HG02852 (cell line): ENCODE measurements at regions not wholly inside any gene's neighbourhood (a gene's known extent, or its start where the extent isn't known, plus 50 kb on each side); places are given as distances from the start of the nearest gene placed in this dataset.
"Not testable (repeated sequence)": the region's sequence is repeated elsewhere in the genome, so short reads cannot be mapped to it uniquely, and the experiment has no call there.

Experiments used
- ATAC-seq: cut with Tn5 transposase; IDR thresholded peaks from one replicate; pipeline ENCODE4 v1.9.1; 2021; ENCODE audit warnings: mild to moderate bottlenecking, moderate library complexity; ENCODE audit not compliant: unreplicated experiment

DNA sequence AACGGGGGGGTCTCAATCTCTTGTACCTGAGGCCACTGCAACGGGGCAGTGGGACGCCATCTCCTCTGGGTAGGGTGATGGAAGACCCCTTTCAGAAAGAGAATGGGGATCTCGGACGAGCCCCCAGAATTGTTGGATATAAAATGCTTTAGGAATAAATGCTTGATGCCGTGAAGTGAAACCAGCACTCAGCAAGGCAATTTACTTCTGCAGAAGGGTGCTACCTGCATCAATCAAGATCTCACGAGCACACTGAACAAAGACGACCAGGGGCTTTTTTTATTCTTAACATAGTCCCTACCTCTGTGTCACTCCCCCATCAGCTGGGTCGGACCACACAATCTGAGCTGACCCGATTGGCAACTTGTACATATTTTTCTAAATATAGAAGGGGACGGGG, 203.6 kb upstream of the TBX18 start:
- ATAC-seq, result no peak

DNA sequence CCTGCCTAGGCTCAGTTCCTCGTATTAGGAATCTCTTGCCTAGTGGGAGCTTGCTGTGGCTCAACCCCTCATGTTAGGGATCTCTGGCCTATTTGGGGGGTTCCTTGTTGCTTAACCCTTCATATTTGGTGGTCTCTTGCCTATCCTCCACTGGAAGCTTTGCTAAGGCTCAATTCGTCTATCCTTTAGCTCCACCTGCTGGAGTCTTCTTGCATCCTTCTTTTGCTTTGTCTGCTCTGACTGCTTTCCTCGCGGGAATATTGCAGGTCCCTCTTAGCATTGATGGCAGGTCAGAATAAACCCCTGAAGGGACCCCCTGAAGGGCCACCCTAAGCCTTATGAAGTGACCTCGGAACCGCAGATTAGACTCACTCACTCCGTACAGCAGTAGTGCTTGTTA, 203.0 kb upstream of the TBX18 start:
- no peak for ATAC-seq

DNA sequence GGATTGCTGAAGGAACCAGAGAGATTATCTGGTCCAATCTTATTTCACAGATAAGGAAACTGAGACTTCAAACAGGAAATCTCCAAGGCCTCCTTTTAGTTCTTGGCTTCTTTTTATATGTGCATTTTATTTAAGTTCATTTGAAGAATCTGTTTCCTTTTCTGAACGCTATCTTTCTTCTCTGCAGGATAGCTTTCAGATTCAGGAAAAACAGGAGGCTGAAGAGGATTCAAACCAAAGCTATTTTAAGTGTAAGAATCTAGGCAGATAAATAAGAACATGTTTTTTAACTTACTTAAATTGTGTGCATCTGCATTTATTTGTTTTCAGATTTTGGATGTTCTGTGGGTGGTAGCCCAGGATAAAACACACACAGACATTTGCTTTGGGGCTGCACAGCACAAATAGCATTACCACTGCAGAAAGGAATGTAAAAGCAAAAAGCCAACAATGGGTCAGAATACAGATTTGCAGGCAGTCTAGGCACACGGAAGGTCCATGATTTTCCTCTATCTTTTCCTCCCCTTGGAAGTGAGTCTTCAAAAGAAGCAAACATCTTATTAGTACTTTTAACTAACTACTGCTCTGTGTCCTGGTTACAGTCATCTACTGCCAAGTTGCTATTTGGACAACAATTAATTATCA, 188.8 kb upstream of the TBX18 start:
- no peak for ATAC-seq

DNA sequence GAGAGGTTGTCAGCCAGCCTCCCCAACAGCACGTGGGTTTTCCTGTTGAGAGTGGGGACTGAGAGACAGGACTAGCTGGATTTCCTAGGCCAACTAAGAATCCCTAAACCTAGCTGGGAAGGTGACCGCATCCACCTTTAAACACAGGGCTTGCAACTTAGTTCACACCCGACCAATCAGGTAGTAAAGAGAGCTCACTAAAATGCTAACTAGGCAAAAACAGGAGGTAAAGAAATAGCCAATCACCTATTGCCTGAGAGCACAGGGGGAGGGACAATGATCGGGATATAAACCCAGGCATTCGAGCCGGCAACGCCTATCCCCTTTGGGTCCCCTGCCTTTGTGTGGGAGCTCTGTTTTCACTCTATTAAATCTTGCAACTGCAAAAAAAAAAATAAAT, 180.5 kb upstream of the TBX18 start:
- not testable (repeated sequence) for ATAC-seq

DNA sequence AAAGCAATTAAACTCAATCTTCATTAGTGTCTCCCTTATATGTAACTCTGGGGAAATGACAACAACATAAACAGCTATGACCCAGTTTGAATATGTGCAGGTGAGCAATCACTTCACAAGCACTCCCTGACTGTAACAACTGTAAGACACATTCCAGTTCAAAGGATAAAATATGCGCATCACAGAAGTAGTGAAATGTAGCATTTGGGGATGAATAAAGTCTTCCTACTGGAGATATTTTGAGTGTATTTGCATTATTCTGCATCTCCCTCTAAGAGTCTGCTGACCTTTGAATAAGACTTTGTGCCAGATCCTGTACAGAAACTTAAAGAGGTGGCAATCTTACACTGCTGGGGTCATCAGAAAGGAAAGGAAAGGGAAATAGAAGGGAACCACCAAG, 179.5 kb upstream of the TBX18 start:
- ATAC-seq, result no peak

DNA sequence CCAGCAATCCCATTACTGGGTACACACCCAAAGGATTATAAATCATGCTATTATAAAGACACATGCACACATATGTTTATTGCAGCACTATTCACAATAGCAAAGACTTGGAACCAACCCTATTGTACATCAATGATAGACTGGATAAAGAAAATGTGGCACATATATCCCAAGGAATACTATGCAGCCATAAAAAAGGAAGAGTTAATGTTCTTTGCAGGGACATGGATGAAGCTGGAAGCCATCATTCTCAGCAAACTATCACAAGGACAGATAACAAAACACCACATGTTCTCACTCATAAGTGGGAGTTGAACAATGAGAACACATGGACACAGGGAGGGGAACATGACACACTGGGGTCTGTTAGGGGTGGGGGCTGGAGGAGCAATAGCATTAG, 177.2 kb upstream of the TBX18 start:
- ATAC-seq, result not testable (repeated sequence)

DNA sequence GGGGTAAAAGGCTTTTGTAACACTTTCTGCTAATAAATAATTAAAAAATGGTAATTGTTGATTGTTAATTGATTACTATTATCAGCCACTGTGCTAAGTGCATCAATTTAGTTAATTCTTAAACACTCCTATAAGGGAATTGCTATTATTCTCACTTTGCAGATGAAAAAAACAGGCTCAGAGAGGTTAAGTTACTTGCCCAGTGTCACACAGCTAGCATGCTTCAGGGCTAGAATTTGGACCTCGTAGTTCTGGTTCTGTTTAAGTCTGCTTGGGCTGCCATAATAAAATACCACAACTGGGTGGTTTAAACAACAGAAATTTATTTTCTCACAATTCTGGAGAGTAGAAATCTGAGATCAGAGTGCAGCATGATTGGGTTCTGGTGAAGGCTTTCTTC, 164.8 kb upstream of the TBX18 start:
- no peak for ATAC-seq

DNA sequence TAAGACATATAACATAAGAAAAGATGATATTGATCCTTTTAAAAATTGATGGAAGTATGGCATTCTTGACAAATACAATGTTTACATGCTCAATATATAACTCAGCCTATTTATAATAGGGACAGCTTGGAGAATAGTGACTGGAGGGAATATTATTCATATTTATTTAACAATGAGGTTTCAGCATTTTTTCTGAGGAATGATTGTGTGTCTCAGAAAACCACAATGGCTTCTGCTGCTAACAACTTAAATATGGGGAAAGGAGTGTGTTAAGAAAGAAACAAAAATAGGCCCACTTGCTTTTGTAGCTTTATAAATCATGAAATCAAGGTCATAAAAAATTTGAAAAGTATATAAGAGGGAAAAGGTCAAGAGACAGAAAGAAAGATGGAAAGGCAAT, 163.2 kb upstream of the TBX18 start:
- ATAC-seq, result no peak

DNA sequence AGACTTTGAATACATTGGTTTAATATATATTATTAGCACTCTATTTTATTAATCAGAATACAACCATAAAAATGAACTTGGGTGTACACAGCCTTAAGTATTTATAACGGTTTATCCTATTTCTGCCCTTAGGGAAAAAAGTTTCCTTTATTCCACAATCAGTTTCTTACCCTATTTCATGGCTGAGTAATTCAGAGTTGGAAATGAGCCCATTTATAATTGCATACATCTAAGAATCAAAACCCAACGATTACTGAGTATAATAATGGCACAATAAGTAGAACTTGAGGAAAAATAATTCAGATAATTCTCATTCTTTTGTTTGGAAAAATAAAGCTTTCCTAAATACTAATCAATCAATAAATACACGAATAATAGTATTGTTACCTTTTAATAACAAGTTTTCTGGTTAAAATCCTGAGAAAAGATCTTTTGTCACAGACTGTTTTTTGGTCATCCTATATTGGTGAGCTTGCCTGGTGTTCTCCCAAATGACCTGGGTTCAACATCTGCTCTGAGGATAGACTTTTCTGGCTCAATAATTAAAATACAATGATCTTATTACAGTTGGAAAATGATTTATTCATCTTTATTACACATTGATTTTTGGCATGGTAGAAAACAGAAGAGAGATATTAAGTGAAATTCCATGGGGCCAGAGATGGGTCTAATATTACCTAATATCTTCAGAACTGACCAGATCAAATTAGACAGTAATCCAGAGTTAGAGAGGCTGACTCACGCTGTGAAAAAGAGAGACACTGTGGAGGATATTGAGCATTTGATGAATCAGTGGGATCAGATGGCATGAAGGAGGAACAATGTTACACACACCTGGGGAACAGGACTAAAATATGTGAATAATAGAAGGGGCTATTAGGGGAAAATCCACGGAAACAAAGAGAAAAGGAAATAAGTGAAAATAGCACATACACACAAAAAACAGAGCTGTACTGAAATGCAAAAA, 162.1 kb upstream of the TBX18 start:
- ATAC-seq, result no peak

DNA sequence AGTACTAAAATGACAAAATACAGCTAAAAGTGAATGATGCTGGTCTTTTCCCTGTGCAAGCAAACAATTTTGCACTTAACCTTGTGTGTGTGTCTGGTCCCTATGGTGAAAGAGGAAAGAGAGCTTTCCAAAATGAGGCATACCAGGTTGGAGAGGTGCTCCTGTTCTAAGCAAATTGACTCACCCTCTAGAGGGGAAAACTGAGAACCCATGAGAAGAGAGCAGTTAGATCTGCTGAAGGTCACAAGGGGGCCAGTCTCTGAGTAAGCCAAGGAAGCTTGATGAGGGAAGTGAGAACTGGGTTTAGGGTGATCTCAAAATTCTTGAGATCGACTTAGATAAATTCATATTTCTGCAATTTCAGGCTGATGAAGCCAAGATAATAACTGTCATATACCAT, 157.5 kb upstream of the TBX18 start:
- no peak for ATAC-seq

DNA sequence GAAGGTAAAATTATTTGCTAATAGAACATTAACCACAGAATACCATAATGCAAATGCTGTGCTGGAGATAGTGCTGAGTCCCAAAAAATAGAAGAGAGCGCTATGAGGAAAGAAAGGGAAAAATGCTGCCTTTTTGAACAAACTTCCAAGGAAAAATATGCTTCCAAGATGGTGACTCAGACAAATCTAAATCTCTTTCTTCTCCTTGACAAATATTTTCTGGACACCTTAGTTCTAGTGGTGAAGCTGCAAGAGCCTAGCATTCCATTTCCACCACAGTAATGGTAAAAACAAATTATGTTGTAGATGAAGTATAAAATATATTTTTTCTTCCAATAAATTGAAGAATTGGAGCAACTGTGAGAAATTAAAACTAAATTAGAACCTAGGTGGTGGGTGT, 155.6 kb upstream of the TBX18 start:
- ATAC-seq, result no peak

DNA sequence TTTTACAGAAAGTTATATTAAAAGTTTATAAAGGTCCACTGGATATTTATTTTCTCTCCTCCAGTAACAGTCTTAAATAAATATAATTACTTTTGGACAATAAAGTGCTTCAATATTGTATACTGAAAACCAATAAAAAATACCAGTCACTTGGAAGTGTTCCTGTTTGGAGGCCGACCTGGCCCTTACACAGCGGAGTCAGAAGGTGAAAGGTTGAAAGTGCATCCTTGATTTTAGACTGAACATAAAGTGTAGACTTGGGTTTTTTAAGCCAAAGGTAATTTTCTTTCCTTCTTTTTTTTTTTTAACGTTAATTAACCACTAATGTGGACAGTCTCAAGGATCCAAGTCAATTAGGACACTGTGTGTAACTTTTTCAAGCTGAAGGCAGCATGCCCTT, 152.3 kb upstream of the TBX18 start:
- ATAC-seq, result no peak

DNA sequence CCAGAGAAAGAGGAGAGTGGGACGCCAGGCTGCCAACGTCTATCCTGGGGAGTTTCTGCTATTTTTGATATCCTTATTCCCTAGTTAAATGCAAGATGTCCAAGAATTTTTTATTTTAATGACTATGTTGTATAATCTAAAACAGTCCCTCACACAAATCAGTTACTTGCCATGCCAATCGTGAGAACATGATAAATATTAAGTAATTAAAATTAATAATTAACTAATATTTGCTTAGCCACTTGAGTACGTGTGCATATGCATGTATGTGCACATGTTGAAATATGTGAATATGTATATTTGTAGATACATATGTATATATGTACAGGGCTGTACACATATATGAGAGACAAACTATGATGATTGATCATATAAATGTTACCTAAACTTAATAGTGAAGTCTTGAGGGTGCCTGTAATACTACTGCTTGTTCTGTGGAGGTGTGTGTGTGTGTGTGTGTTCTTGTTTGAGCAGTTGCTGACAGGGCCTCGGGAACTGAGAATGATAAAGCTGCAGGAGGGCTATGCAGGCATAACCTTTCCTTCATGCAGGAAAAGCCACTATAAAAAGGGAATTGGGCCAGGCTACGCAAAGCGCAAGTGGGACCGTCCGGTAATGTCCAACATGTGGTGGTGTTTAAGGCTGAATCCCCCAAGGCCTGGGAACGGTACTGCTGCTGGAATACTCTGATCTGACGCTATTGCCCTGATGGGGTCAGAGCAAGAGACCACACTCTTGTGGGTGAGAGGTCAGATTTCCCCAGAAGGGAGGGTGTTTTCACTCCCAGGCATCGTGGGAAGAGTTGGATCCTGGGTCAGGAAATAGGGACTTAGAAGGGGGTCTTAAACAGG, 148.3 kb upstream of the TBX18 start:
- no peak for ATAC-seq

DNA sequence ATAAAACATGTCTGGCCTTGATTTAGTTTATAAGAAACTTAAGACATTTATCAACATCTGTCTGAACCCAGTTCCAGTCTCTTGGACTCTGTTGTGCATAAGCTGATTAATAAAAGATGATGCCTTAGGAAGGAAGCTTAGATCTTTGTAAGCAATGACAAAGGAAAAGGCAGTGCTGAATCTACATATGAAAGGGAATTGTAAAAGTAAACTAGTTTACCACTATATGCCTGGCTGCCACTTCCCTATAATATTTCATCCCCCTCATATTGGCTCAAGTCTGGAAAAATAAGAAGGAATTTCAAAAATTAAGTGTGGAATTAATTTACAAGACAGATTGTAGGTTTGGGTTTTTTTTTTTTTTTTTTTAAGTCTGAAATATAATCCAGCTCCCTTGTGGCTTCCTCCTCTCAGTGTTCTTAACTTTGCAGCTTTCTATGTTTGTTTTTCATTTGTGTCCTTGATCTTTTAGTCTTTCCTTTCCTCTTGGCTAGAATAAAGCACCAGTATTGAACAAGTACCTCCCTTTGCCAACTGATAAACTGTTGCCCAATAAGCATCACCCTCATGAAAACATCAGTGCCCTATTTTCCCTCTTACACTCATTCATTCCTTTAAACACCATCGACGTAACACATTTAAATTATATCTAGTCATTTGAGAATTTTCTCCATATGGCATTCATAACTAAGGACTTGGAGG, 146.7 kb upstream of the TBX18 start:
- ATAC-seq, result no peak

DNA sequence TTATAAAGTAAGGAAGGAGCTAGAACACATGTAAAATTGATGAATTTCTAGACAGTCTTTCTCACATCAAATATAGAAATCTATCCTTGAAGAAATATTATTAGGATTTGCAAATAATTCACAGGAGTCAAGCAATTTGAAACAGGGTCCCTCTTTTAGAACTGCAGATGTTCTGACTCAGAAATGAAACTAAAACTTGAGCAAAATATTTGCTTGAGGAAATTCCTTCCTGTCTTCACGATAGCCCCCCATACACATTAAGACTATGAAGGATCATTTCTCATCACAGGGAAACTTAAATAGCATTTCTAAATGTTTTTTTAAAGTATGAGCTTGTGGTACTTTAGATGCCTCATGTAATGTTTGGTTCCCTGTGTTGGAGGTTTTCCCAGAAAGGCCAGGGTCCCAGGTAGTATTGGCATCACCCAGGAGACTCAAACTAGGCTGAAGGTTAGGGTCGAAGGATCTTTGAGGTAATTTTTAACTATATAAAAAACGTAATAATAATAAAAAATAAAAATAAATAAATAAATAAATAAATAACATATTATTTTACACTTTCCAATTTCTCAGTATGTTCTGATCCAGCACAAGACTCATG, 144.0 kb upstream of the TBX18 start:
- ATAC-seq, result no peak

DNA sequence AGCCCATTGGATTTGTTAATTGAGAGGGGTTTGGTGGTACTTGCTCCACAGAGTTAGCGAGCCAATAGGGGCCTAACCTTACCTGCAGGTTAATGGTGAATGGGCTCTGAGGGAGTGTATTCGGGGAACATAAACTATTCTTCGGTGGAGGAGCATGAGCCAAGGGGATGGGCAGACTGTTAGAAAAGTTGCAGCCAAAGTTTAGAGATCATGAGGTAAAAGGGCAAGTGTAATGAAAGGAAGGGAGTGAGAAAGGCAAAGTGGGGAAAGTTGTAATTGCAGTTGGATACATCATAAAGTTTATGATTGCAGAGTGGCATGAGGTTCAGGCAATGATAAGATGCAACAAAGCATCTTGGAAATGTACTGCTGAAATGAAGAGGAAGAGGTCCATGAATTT, 142.1 kb upstream of the TBX18 start:
- ATAC-seq, result no peak

DNA sequence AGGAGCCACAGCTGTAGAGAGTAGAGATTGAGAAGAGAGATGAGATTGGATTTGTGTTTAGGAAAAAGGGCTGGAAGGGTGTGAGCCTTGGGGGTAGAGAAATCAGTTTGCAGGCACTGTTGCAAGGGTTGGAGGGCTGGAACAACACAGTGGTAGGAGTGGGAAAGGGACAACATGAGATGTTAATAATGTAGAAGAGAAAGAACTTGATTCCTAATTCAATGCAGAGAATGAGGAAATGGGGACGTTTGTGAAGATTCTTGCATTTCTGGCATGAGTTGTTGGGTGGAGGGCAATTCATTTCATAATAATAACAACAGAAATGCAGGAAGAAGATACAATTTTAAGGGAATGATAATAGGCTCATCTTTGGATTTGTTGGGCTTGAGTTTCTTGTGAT, 141.4 kb upstream of the TBX18 start:
- no peak for ATAC-seq

DNA sequence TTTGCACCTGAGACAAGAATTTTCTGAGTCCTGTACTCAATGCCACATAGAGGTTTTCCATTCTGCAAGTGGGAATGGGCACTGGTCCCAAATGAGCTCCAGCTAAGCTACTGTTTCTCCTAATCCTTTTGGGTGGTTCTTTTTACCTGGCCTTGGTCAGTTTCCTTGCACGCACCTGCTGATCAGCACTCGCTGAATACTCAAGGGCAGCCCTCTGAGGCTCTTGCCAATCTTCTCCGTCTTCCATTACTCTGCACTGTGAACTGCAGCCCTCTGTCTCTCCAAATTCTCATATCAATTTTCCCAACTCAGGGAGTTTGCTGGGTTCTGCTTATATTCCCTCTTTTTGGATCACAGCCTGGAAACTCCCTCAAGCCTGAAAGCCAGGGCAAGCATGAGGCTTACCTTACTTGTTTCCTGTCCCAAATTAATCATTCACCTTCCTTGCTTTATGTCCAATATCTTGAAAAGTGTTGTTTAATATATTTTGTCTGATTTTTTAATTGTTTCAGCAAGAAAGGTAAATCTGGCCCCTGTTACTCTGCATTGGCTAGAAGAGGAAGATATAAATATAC, 138.0 kb upstream of the TBX18 start:
- ATAC-seq, result no peak

DNA sequence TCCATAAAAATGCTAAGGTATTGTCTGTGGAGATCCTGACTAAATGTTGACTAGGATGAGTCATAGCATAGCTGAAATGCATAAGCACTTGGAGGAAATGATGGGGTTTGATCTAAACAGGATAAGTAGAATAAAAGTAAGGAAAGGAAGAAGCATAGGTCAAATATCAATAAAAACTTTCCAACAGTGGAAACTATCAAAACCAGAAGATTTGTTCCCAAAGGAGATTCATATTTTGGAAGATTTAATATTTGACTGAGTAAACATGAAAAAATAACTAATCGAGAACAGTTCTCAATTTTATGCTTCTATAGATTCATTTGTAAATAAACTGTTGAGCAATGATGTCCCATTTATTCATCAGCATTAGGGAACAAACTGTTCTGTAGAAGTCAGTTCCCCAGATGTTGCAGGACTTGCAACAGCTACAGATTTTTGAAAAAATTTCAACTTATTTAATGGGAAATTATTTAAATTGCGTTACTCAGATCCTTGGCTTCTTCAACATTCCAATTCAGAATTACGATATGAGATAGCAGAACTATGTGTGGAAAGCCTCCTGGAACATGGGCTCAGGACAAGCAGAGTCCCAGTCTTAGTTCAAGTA, 133.7 kb upstream of the TBX18 start:
- ATAC-seq, result no peak

DNA sequence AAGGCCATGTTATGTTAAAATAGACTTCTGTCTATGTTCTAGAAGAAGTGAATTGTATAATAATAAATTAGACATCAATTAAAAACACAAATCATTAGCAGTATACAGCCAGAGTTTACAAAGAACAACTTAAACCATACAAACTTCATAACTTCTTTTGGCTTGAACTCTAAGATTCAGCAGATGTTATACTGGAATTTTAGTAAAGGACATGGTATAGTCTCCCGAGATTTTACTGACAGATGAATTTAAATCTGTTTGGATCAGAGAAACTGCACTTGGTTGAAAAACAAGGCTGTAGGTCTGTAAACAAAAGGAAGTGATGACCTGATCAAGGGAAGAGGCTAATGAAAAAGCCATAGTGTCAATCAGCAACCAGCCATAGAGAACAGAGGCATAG, 132.6 kb upstream of the TBX18 start:
- ATAC-seq, result no peak
